PC-9 (cell line): ENCODE measurements at regions not wholly inside any gene's neighbourhood (a gene's known extent, or its start where the extent isn't known, plus 50 kb on each side); places are given as distances from the start of the nearest gene placed in this dataset.

Experiments used
- BruUV-seq: library from RNA; stranded (reverse); fragments of 400-500 nt; replicated peaks from 2 replicates; lab custom pipeline; 2021; lab: Mats Ljungman, UMichigan
- CTCF ChIA-PET: fragments of 300-600 bp; sonication (Branson Sonifier 250); formaldehyde crosslinking; loops from one replicate; lab custom pipeline; 2022; ENCODE audit warnings: antibody characterized with exemption; lab: Charles Lee
- POLR2A ChIA-PET: fragments of 300-600 bp; sonication (Branson Sonifier 250); formaldehyde crosslinking; loops from one replicate; lab custom pipeline; 2022; ENCODE audit warnings: antibody characterized with exemption; ENCODE audit not compliant: unreplicated experiment; lab: Charles Lee
- DNase-seq, 2 experiments: peaks; one replicate each; pipeline versions ENCODE4 v3.0.0 to v3.0.0-alpha.2; 2015 to 2022; ENCODE audit warnings: mixed read lengths in 1 of 2
- H2AFZ ChIP-seq: fragments of 200-600 bp; sonication (generic); 2 replicates; pipeline ENCODE4 v1.8.1; 2017; ENCODE audit warnings: antibody characterized with exemption
- H3F3A ChIP-seq: fragments of 200-600 bp; sonication (generic); 2 replicates; pipeline ENCODE4 v1.8.1; 2017; ENCODE audit warnings: antibody characterized with exemption, mild to moderate bottlenecking, low read depth; ENCODE audit not compliant: insufficient read depth
- H3K27ac ChIP-seq: fragments of 200-600 bp; sonication (generic); 2 replicates; pipeline ENCODE4 v1.6.1; 2016; ENCODE audit warnings: mixed run types
- H3K27me3 ChIP-seq: fragments of 200-600 bp; sonication (generic); 2 replicates; pipeline ENCODE4 v1.6.1; 2016; ENCODE audit warnings: low read depth, mixed run types; ENCODE audit not compliant: insufficient read depth
- H3K36me3 ChIP-seq: fragments of 200-600 bp; sonication (generic); 2 replicates; pipeline ENCODE4 v1.6.1; 2016; ENCODE audit warnings: low read depth, mixed run types
- H3K4me1 ChIP-seq: fragments of 200-600 bp; sonication (generic); replicated peaks from 2 replicates; pipeline ENCODE4 v1.6.1; 2016; ENCODE audit warnings: mixed run types; ENCODE audit not compliant: insufficient read depth
- H3K4me2 ChIP-seq: fragments of 200-600 bp; sonication (generic); 2 replicates; pipeline ENCODE4 v1.6.1; 2017; ENCODE audit warnings: mixed run types
- H3K4me3 ChIP-seq: fragments of 200-600 bp; sonication (generic); 2 replicates; pipeline ENCODE4 v1.6.1; 2016; ENCODE audit warnings: mixed run types
- H3K79me2 ChIP-seq: fragments of 200-600 bp; sonication (generic); 2 replicates; pipeline ENCODE4 v1.6.1; 2017; ENCODE audit warnings: low read depth, mixed run types
- H3K9me2 ChIP-seq: fragments of 200-600 bp; sonication (generic); 2 replicates; pipeline ENCODE4 v1.8.1; 2017; ENCODE audit warnings: mild to moderate bottlenecking; ENCODE audit not compliant: insufficient read depth
- H3K9me3 ChIP-seq: fragments of 200-600 bp; sonication (generic); 2 replicates; pipeline ENCODE4 v1.8.1; 2016; ENCODE audit warnings: low read depth; ENCODE audit not compliant: insufficient read depth
- H4K20me1 ChIP-seq: fragments of 200-600 bp; sonication (generic); 2 replicates; pipeline ENCODE4 v1.8.1; 2017; ENCODE audit not compliant: insufficient read depth
- EZH2 ChIP-seq: fragments of 200-600 bp; sonication (generic); IDR thresholded peaks from 2 replicates; pipeline ENCODE4 v1.8.0; 2017; ENCODE audit warnings: antibody characterized with exemption, low read depth
- intact Hi-C: fragments of 100-400 bp; cut with micrococcal nuclease; formaldehyde crosslinking; loops from one replicate; pipeline ENCODE4 v1.10.0; 2022; ENCODE audit not compliant: unreplicated experiment
- TF ChIP-seq, protein P1 (sequence below): fragments of 200-600 bp; sonication (generic); conservative IDR thresholded peaks from 2 replicates; pipeline ENCODE4 v1.6.1; 2017; ENCODE audit warnings: mixed run types, antibody characterized with exemption, mild to moderate bottlenecking, moderate library complexity

DNA sequence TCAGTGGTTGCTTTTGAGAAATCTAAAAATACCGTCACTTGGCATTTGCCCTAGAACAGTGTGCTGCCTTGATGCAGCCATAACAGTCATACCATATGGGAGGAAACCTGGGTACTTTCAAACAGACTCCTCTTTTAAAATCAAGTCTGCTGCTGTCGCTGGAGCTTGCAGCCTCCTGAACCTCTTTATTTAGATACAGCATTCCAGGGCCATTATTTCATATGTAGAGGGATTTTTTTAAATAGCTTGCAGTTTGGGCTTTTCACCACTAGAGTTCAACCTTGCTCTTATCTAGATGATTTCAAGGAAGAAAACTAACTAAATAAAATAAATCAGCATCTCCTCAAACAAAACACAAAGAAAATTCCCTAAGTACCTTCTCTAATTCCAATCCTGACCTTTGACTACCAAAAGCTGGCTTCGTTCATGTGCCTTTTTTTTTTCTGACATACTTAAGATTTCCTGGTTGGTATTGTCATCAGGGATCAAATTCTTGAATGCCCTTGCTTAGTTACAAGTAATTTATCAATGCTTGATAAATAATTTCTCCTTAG lies 111.6 kb downstream of the KBTBD8 start:
- Histone ChIP-seq H3K27me3 (no peaks in the 10 kb centered on the region), H3F3A (no peaks in the 10 kb centered on the region), H3K4me3 (no peak overlapping the region), H3K79me2 (no peaks in the 10 kb centered on the region), H4K20me1 (no peaks in the 10 kb centered on the region), H3K9me2 (no peaks in the 10 kb centered on the region), H3K27ac (no peak overlapping the region), H3K9me3 (no peaks in the 10 kb centered on the region), H3K4me2 (no peak overlapping the region), H3K36me3 (no peaks in the 10 kb centered on the region), H2AFZ (no peak overlapping the region), H3K4me1 (no peaks in the 10 kb centered on the region)
- POLR2A ChIA-PET, result no interaction called here
- no peak for DNase-seq
- no peak for TF ChIP-seq EZH2
- TF ChIP-seq, protein P1, sequence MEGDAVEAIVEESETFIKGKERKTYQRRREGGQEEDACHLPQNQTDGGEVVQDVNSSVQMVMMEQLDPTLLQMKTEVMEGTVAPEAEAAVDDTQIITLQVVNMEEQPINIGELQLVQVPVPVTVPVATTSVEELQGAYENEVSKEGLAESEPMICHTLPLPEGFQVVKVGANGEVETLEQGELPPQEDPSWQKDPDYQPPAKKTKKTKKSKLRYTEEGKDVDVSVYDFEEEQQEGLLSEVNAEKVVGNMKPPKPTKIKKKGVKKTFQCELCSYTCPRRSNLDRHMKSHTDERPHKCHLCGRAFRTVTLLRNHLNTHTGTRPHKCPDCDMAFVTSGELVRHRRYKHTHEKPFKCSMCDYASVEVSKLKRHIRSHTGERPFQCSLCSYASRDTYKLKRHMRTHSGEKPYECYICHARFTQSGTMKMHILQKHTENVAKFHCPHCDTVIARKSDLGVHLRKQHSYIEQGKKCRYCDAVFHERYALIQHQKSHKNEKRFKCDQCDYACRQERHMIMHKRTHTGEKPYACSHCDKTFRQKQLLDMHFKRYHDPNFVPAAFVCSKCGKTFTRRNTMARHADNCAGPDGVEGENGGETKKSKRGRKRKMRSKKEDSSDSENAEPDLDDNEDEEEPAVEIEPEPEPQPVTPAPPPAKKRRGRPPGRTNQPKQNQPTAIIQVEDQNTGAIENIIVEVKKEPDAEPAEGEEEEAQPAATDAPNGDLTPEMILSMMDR, result peak; percentile 63
- CTCF ChIA-PET, result interaction anchor here (0.8 kb wide), 1 partner anchor 1783 kb away, joined by 3 read pairs; no protein-coding TSS in a partner anchor
- intact Hi-C loops, result loop anchor here (5.0 kb wide), 1 partner anchor 248 kb away; no protein-coding TSS in a partner anchor
- BruUV-seq, result no TSS peak

DNA sequence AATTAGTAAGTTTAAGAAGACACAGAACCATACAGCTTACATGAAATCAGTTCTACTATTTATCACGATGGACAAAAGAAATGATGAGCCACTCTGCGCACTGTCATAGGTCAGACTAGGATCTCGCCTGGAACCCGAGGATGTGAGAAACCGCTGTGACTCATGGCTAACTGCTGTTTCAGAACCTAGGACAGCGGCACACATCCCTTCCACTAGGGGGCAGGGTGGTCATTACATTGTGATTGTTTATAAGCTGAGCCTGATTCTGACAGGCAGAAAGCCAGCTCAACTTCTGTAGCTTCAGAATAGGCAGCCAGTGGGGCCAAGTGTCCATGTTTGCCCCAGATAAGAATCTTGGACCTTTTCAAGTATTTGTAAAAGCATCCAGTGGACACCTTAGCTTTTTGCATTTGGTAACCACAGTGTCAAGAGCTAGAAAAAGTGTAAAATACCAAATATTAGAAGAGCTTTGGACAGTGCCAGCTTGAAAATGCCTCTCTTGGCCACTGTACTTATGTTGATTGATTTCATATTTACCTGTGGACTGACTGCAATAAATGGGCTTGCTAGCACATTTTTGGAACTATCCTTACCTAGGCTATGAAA lies 115.8 kb downstream of the KBTBD8 start:
- H3K9me2 ChIP-seq, result no peaks in the 10 kb centered on the region
- no TSS peak for BruUV-seq
- POLR2A ChIA-PET, result no interaction called here
- no peaks in the 10 kb centered on the region for H3K9me3 ChIP-seq
- TF ChIP-seq, protein P1, result peak; percentile 85
- TF ChIP-seq EZH2, result no peak
- no peaks in the 10 kb centered on the region for H3K79me2 ChIP-seq
- no peak overlapping the region for H3K4me2 ChIP-seq
- H4K20me1 ChIP-seq, result no peaks in the 10 kb centered on the region
- H3K27ac ChIP-seq, result no peak overlapping the region
- intact Hi-C loops, result loop anchor here (2.0 to 5.0 kb wide), 2 partner anchors 243 to 1763 kb away; no protein-coding TSS in a partner anchor
- no peaks in the 10 kb centered on the region for H3K27me3 ChIP-seq
- peak; percentile 35 to 63 for DNase-seq
- CTCF ChIA-PET, result interaction anchor here (0.5 to 1.2 kb wide), 3 partner anchors 15 to 1764 kb away, joined by 3 to 4 read pairs (median 4); no protein-coding TSS in a partner anchor
- no peaks in the 10 kb centered on the region for H3F3A ChIP-seq
- H3K4me3 ChIP-seq, result no peak overlapping the region
- no peaks in the 10 kb centered on the region for H3K4me1 ChIP-seq
- H2AFZ ChIP-seq, result no peak overlapping the region
- no peaks in the 10 kb centered on the region for H3K36me3 ChIP-seq

DNA sequence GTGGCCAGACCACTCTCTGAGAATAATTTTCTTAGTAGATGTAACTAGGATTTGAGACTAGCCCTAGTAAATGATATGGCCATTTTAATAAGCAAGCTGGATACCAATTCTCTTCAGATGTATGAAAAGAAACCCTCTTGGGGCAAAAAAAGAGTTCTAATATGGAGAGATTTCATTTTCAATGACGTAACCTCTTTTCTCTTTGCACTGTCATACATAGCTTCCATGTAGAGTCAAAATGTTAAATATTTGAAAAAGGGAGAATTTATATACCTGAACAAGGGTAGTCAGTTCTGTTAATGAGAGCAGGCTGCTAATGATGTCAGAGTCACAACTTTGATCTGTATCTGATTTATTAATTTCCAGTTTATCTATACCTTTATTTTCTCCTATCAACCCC lies 120.0 kb downstream of the KBTBD8 start:
- no TSS peak for BruUV-seq
- Histone ChIP-seq H3K79me2 (no peaks in the 10 kb centered on the region), H3F3A (no peaks in the 10 kb centered on the region), H3K4me3 (no peak overlapping the region), H3K27me3 (no peaks in the 10 kb centered on the region), H3K4me1 (no peaks in the 10 kb centered on the region), H4K20me1 (no peaks in the 10 kb centered on the region), H2AFZ (no peak overlapping the region), H3K9me2 (no peaks in the 10 kb centered on the region), H3K36me3 (no peaks in the 10 kb centered on the region), H3K4me2 (no peak overlapping the region), H3K9me3 (no peaks in the 10 kb centered on the region), H3K27ac (no peak overlapping the region)
- TF ChIP-seq EZH2, result no peak
- TF ChIP-seq, protein P1, result no peak
- ChIA-PET POLR2A (no interaction called here), CTCF (no interaction called here)
- intact Hi-C loops, result no loop called here
- DNase-seq, result no peak
